ENCODE measurements at regions not wholly inside any gene's neighbourhood (a gene's known extent, or its start where the extent isn't known, plus 50 kb on each side); places are given as distances from the start of the nearest gene placed in this dataset.
"Not testable (repeated sequence)": the region's sequence is repeated elsewhere in the genome, so short reads cannot be mapped to it uniquely, and the experiment has no call there.

DNA sequence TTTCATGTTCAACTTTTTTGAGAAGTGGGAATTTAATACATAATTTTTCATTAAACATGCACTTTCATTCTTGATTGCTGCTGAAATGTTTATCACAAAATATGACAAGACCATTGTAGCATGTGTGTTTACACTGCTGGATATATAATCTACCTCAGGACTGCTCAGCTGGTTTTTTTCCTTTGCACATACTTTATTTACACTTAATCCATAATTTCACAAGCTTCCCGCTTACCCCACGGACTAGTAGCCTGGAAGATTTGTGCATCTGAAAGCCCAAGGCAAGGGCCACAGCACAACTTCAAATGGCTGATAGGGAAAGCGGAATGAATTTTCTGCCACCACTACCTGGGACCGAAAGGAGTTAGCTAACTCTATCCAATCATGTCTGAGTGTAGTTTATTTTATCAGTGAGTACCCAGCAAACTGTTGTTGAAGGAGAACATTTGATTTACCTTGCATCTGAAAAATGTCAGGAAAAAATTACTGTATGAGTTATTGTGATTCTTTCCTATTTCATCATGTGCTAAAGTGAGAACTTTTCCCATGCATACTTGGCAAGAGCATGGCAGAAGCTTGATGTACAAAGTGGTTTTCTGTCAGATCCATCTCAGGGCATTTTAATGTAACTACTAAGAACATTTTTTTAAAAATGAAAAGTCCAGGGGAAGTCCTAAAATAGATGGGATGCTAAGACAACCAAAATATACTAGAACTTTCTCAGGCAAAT is 558.2 kb upstream of the USP24 start:
- H3K27ac ChIP-seq: no peak overlapping the region
- WGBS, 2 donors: 88 to 97% methylated on average over 4 of the region's 4 CpGs

GRCh38 chr1:55768327-55768952 is 553.3 kb upstream of the USP24 start:
- Histone ChIP-seq H3K4me3 (no peak overlapping the region), H3K36me3 (ENCODE audit: low read depth, missing control alignments) (no peaks in the 10 kb centered on the region), H3K9me3 (no peaks in the 10 kb centered on the region), H3K4me1 (no peaks in the 10 kb centered on the region), H3K27ac (no peak overlapping the region), H3K27me3 (no peaks in the 10 kb centered on the region)
- 90 to 95% methylated on average over 1 of the region's 1 CpG for WGBS, 2 donors
- intact Hi-C loops (cut with DNase I; ENCODE audit: low total_unique reads): no loop called here
- DNase-seq: no peak
- TF ChIP-seq CTCF (IDR thresholded peaks at IDR 0.05) (no peak), POLR2A (IDR thresholded peaks at IDR 0.05) (no peak)

More for the DNA sequence above, 558.2 kb upstream of the USP24 start:
- Histone ChIP-seq H3K27me3 (no peaks in the 10 kb centered on the region), H3K36me3 (ENCODE audit: low read depth, missing control alignments) (no peaks in the 10 kb centered on the region), H3K4me1 (no peaks in the 10 kb centered on the region), H3K9me3 (no peaks in the 10 kb centered on the region), H3K4me3 (no peak overlapping the region)
- no peak for TF ChIP-seq POLR2A (IDR thresholded peaks at IDR 0.05)
- no peak for TF ChIP-seq CTCF (IDR thresholded peaks at IDR 0.05)
- intact Hi-C loops (cut with DNase I; ENCODE audit: low total_unique reads): no loop called here
- no peak for DNase-seq

GRCh38 chr1:55767171-55767570 is 552.0 kb upstream of the USP24 start:
- no peaks in the 10 kb centered on the region for H3K36me3 ChIP-seq (ENCODE audit: low read depth, missing control alignments)
- WGBS, 2 donors: 61 to 70% methylated on average over 3 of the region's 3 CpGs
- intact Hi-C loops (cut with DNase I; ENCODE audit: low total_unique reads): no loop called here

DNA sequence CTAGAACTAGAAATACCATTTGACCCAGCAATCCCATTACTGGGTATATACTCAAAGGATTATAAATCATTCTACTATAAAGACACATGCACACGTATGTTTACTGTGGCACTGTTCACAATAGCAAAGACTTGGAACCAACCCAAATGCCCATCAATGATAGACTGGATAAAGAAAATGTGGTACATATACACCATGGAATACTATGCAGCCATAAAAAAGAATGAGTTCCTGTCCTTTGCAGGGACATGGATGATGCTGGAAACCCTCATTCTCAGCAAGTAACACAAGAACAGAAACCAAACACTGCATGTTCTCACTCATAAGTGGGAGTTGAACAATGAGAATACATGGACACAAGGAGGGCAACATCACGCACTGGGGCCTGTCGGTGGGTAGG is 550.3 kb upstream of the USP24 start:
- DNase-seq; H3K27me3 ChIP-seq; H3K9me3 ChIP-seq; intact Hi-C loops (cut with DNase I; ENCODE audit: low total_unique reads); H3K4me3 ChIP-seq; H3K4me1 ChIP-seq; H3K36me3 ChIP-seq (ENCODE audit: low read depth, missing control alignments); H3K27ac ChIP-seq: not testable (repeated sequence)
- 98 to 100% methylated on average over 3 of the region's 3 CpGs for WGBS, 2 donors

More at GRCh38 chr1:55767171-55767570, 552.0 kb upstream of the USP24 start:
- H3K9me3 ChIP-seq: no peaks in the 10 kb centered on the region
- no peak for TF ChIP-seq POLR2A (IDR thresholded peaks at IDR 0.05)
- no peak for TF ChIP-seq CTCF (IDR thresholded peaks at IDR 0.05)
- no peak overlapping the region for H3K27ac ChIP-seq
- DNase-seq: no peak
- H3K27me3 ChIP-seq: no peaks in the 10 kb centered on the region
- no peaks in the 10 kb centered on the region for H3K4me1 ChIP-seq
- H3K4me3 ChIP-seq: no peak overlapping the region

DNA sequence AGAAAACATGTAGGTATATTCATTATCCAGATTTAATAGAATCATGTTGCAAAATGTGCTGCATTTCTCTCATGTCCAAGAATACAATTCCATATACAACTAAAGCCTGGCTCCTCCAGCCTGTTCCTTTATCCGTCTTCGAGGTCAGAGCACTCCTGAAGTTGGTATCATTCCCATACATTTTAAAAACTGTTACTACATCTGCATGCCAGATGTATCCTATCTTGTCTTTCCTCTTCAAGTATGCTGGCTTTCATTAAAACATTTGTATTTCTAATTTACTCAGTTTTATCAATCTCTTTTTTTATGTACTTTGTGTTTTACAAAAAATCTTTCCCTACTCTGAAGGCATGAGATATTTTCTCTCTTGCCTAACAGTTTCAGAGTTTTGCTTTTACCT is 536.6 kb upstream of the USP24 start:
- intact Hi-C loops (cut with DNase I; ENCODE audit: low total_unique reads): no loop called here
- DNase-seq: no peak
- Histone ChIP-seq H3K4me3 (no peak overlapping the region), H3K36me3 (ENCODE audit: low read depth, missing control alignments) (no peaks in the 10 kb centered on the region), H3K4me1 (no peaks in the 10 kb centered on the region), H3K27me3 (no peaks in the 10 kb centered on the region), H3K9me3 (no peaks in the 10 kb centered on the region), H3K27ac (no peak overlapping the region)
- 67 to 72% methylated on average over 2 of the region's 2 CpGs for WGBS, 2 donors
- TF ChIP-seq POLR2A (IDR thresholded peaks at IDR 0.05) (no peak), CTCF (IDR thresholded peaks at IDR 0.05) (no peak)

All from testis (tissue), 2 donors.